GM18499 (cell line): ENCODE measurements at regions not wholly inside any gene's neighbourhood (a gene's known extent, or its start where the extent isn't known, plus 50 kb on each side); places are given as distances from the start of the nearest gene placed in this dataset.
"Not testable (repeated sequence)": the region's sequence is repeated elsewhere in the genome, so short reads cannot be mapped to it uniquely, and the experiment has no call there.

ENCODE experiments used
- ATAC-seq: cut with Tn5 transposase; IDR thresholded peaks from one replicate; pipeline ENCODE4 v1.9.1; 2021; ENCODE audit warnings: moderate number of reproducible peaks; ENCODE audit not compliant: insufficient read depth, unreplicated experiment

DNA sequence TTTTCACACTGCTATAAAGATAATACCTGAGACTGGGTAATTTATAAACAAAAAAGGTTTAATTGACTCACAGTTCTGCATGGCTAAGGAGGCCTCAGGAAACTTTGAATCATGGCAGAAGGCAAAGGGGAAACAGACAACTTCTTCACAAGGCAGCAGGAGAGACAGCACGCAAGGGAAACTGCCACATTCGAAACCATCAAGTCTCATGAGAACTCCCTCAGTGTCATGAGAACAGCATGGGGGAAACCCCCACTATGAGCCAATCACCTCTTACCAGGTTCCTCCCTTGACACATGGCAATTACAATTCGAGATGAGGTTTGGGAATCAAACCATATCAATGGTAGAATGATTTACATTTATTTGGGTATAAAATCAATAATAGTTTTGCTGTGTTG, 558.5 kb downstream of the TMTC2 start:
- no peak for ATAC-seq

DNA sequence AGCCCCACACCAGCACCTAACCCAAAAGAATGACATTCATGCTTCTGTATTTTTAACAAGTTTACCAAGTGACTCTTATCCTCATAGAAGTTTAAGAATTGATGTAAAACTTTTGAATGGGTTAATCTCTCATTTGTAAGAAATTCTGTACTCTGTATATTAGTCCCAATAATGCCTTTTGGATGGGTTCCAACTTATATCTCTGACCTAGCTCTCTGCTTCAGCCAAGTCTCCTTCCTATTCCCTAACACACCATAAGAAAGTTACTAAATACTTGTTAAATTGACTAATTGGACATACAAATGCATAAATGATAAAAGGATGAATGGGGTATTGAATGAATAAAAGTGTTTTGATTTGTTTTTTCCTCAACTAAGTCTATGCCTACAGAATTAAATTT, 557.3 kb downstream of the TMTC2 start:
- ATAC-seq: no peak

DNA sequence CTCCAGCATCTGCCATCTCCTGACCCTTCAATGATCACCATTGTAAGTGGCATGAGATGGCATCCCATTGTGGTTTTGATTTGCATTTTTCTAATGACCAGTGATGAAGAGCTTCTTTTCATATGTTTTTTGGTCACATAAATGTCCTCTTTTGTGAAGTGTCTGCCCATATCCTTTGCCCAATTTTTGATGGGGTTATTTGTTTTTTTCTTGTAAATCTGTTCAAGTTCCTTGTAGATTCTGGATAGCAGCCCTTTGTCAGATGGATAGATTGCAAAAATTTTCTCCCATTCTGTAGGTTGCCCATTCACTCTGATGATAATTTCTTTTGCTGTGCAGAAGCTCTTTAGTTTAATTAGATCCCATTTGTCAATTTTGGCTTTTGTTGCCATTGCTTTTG, 547.3 kb downstream of the TMTC2 start:
- ATAC-seq: not testable (repeated sequence)

DNA sequence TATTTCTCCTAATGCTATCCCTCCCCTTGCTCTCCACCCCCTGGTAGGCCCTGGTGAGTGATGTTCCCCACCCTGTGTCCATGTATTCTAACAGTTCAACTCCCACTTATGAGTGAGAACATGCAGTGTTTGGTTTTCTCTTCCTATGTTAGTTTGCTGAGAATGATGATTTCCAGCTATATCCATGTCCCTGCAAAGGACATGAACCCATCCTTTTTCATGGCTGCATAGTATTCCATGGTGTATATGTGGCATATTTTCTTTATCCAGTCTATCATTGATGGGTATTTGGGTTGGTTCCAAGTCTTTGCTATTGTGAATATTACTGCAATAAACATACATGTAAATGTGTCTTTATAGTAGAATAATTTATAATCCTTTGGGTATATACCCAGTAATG, 540.3 kb downstream of the TMTC2 start:
- ATAC-seq: not testable (repeated sequence)

DNA sequence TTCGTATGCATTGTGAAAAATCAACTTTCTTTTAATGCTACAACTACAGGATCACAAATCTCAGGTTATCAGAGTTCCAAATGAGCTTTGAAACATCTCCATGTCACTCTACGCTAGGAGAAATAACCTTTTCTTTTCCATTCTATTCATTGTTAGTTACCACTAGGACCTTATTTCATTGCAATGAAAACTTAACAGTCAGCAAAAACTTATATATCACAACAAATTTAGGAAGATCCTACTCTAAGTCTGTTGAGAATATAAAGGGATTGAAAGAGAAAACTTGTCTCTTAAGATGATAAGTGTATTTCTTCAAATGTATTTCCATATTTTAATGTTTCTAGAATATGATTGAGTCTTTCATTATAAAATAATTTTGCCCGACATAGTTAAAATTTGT, 539.1 kb downstream of the TMTC2 start:
- no peak for ATAC-seq

DNA sequence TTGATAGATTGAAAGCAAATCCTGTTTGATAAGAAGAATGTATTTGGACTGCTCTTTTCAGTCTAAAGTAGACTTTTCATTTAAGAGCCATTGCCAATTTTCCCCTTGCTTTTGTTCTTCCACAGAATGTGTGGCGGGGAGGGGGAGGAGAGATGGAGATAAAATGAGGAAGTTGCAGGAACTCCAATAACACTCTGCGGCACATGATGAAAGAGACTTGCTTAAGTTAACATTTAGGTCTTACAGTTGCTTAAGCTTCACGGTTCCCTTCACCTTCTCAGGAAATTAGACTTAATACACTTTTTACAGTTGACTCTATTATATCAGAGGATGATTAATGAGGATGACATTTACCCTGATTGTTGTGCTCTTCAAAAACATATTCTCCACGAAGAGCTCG, 537.3 kb downstream of the TMTC2 start:
- ATAC-seq: no peak

DNA sequence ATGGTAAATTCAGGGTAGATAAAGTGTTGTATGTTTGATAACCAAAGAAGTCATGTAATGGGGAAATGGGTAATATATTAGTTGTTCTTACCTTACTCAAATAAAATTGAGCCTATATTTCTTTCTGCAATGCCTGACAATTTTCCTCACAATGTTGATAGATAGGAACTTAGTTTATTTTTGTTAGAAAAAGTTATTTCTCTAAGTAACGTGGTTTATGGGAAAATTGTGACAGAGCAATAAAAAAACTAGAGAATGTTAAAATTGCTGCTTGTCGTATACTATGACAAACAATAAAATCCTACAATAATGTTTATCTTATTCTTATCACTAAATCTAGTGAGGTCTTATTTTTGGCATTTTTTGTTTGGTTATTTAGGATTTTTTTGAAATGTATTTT, 534.1 kb downstream of the TMTC2 start:
- no peak for ATAC-seq

DNA sequence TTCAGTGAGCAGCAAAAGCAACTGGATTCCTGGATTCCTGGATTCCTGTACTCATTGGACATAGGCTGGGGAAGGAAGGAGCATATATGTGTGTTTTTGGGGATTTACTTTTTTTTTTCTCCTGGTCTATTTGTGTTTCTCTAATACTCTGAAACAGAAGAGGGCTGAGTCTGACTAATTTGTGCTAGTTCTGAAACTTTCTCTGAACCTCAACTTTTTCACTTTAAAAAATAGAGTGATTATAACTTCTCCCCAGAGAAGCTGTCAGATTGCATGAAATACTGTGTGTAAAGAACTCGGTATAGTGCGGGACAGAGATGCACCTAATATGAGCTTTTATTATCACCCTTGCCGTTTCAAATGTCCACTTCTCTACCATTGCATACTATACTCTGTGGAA, 529.5 kb downstream of the TMTC2 start:
- no peak for ATAC-seq

DNA sequence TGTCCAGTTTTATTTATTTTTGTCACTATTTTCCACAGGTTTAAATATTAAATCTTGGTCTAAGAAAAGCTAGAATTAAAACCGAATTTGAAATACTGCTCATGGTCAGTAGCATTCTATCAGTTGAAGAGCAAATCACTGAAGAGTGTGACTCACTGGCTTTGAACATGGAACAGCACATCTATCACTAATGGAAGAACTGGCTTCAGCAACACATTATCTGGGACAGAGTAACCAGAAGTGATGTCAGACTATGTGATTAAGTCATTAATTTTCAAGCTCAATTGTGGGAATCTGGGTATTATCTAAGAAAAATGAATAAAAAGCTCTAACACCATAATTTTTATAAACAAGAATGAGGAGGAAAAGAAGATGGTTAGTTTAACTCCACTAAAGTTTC, 527.5 kb downstream of the TMTC2 start:
- no peak for ATAC-seq

DNA sequence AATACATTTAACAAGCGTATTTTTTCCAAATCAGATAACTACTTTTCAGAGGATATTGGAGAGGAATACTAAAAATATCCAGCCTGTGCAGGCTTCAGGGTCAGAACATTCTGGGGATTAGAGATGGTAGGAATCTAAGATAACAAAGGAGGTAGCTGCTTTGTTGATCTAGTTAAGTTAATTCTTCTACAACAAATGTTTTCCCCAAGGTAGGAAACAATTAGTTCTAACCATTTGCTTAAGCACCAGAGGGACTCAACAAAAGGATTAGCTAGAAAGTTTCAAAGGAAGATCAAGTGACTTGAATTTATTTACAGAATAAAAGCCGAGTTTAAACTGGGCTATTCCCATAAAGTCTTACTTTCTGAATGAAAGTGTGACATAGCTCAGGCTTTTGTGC, 524.2 kb downstream of the TMTC2 start:
- ATAC-seq: no peak

DNA sequence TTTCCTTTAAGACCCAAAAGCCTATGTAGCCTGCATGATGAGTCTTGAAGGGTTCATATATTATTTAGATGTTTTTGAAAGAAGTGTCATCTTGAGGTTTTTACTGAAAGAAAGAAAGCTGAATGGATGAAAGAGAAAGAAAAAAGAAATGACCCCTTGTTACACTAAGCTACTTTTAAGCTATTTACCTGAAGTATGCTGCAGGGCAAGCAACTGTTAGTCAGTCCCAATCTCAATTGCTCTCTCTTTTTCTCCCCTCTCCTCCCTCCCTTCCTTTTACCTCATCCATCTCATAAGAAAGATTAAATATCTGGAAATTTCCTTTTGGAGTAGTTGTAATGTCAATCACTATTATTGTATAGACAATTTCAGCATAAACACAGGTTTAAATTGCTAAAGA, 512.4 kb downstream of the TMTC2 start:
- ATAC-seq: no peak

DNA sequence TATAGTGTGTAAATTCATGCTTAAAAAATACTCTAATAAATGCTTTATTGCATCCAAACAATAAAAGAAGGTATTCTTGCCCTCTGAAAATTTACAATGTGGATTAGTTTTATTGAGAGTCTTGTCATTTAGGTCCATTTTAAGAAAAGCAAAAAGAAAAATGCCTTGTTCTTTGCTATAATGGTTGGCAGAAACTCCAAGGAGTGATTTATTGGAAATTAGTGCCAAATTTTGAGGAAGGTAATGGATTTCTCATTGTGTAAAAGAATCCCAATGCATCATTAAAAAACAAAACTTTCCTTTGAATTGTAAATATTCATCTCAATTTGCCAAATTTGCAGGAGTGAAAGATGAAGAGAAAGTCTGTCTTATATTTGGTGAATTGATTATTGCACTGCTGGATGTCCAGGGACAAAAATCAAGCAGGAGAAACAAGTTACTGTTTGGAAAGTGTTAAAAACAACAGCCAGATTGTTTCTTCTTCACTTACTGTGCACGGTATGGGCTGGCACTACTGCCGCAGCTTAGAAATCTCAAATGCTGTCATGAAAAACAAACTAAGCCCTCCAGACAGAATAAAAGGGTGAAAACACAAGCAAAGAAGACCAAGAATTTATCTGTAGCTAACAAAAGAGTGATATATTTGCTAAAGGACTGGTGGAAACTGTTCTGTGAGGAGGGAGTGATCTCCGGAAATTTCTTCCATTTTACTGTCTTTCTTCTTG, 511.7 kb downstream of the TMTC2 start:
- no peak for ATAC-seq

DNA sequence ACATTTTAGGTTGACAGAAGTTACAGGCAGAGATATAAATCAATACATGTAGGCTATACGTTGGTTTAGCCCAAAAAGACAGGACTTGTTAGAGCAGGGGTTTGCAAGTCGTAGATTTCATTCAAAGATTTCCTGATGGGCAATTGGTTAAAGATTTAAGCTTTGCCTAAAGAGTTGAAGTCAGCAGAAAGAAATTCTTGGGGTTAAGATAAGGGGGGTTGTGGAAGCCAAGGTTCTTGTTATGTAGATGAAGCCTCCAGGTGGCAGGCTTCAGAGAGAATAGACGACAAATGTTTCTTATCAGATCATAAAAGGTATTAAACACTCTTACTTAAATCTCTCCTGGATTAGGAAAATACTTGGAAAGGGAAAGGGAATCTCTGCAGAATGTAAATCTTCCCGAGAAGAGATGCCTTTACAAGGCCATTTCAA, 510.8 kb downstream of the TMTC2 start:
- no peak for ATAC-seq

DNA sequence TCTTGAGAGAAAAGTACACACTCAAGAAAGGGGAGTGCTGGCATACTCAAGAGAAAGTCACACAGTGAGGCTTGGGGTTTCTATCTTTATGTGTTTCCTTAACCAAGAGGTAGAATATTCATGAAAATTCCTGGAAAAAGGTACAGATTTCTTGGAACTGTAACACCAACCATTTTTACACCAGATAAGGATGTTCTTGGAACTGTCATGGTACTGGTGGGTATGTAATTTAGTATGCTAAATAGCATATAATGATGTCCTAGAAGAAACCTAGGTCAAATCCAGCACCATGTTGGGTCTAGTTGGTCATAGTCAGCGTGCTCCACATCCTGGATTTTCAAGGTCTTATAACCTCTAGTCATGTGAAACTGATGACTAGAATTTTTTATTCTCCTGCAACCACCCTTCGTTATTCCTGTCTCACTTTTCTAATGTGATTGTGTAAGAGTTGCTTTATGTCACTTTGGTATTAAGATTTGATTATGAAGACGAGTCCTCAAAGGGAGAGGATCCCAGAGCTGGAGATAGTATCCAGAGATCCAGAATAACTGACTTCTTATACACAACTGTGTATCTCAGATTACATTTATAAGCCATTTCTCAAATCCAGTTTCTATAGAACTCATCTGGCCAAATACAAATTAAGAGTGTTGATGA, 510.1 kb downstream of the TMTC2 start:
- no peak for ATAC-seq

DNA sequence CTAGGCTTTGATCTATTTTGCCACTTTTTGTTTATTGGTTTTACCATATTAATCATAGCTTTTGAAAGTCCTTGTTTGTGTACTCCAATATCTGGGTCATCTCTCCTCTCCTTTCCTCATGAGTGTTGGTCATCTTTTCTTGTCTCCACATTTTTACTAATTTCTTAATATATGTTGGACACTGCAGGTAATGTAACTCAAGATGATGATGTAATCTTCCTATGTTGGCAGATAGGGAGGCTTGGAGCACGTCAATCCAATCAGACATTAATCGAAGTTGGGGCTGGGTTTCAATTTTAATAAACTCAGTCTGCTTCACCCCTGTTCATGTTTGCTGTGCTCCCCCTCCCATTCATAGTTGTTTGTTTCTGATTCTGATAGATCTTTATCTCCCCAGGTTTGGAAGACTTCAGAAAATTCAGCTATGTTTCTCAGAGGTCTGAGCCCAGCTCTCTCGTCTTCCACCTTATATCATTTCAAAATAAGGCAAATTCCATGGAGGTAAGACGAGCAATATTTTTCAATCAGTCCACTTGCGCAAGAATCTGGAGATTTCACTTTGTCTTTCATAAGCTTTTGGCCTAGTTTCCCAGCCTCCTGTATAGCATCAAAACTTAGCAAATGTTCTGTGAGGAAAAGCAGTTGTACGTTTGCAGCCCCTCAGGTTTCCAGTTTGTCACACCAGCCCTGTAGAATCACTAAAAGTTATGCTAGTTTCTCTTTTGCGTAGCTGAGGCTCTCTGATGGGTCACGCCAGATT, 504.1 kb downstream of the TMTC2 start:
- no peak for ATAC-seq

DNA sequence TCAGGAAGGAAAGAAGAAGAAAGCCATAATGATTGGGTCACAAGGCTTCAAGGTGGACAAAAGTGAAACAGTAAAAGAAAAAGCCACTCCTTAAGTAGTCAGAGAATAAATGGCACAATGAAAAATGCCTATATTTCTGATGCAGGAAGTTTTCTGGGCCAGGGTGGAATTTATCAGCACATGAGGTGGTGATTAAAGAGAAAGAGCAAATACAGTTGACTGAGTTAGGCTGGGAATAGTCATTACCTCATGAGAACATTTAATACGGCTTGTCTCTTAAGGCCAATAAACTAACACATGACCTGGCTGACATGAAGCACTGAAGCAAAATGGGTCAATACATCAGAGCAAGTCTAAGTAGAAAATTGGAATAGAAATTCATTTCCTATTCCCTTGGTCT, 499.7 kb downstream of the TMTC2 start:
- ATAC-seq: no peak

DNA sequence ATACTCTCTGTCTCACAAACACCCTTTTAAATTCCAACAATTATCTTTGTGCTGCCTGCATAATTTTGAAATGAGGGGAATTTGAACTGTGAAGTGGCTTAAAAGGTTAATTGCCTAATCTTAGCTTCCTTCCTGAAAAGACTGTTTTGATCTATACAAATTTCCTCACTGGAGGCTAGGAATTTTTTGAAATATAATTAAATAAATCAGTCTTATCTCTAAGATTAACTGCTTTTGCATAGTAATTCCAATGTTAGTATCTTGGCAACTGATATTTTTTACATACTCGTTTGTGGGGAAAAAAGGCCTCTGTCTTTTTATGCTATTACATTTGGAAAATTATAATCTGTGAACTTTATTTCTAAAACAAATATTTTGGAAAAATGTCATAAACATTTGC, 498.5 kb downstream of the TMTC2 start:
- no peak for ATAC-seq
